ENCODE measurements at regions not wholly inside any gene's neighbourhood (a gene's known extent, or its start where the extent isn't known, plus 50 kb on each side); places are given as distances from the start of the nearest gene placed in this dataset.
A peak's percentile ranks its signal among the peaks of the same experiment; 100 is the strongest.

GRCh38 chr2:85939131-85939530 is 50.3 kb upstream of the ST3GAL5 start:
- peak; percentile 10 for DNase-seq

Data from OCI-M1 (cell line).